Gastroesophageal sphincter (tissue), 3 donors: ENCODE measurements at regions not wholly inside any gene's neighbourhood (a gene's known extent, or its start where the extent isn't known, plus 50 kb on each side); places are given as distances from the start of the nearest gene placed in this dataset.

Experiments
- CTCF ChIP-seq, 4 experiments: fragments of 200-600 bp in 2 of 4; fragments of 450-650 bp in 2 of 4; sonication (generic) in 1 of 4; IDR thresholded peaks; one replicate each; pipeline ENCODE4 v1.5.1; 2017 to 2019; ENCODE audit warnings: antibody characterized with exemption in 4 of 4, mild to moderate bottlenecking in 2 of 4, moderate library complexity in 2 of 4
- POLR2A ChIP-seq, 2 donors: fragments of 450-650 bp; IDR thresholded peaks; one replicate each; pipeline ENCODE4 v1.6.1; 2017; ENCODE audit warnings: antibody characterized with exemption in 2 of 2, mild to moderate bottlenecking in 2 of 2, moderate library complexity in 1 of 2
- POLR2AphosphoS5 ChIP-seq: sonication (generic); formaldehyde crosslinking; IDR thresholded peaks from one replicate; pipeline ENCODE4 v1.6.1; 2017; ENCODE audit warnings: antibody characterized with exemption

- TF ChIP-seq CTCF (IDR thresholded peaks at IDR 0.05) = no peak
- no peak for TF ChIP-seq POLR2A (IDR thresholded peaks at IDR 0.05)
- no peak for TF ChIP-seq POLR2AphosphoS5
Measured at GRCh38 chr11:23873406-23873805, 623.4 kb upstream of the LUZP2 start.
